CD14-positive monocyte (primary cell): ENCODE measurements at regions not wholly inside any gene's neighbourhood (a gene's known extent, or its start where the extent isn't known, plus 50 kb on each side); places are given as distances from the start of the nearest gene placed in this dataset.

Experiments
- DNase-seq, 3 donors: peaks; one replicate each; pipeline ENCODE4 v3.0.0-alpha.2; 2011 to 2022
- H2AFZ ChIP-seq: 2 replicates; pipeline ENCODE4 v1.6.0; 2012; ENCODE audit warnings: mild to moderate bottlenecking, low read depth, low read length, inconsistent platforms; ENCODE audit not compliant: insufficient read depth, poor library complexity, severe bottlenecking
- H3K27ac ChIP-seq, 2 donors: 1 replicate in 1 of 2; 2 replicates in 1 of 2; pipeline ENCODE4 v1.5.1; 2012 to 2013; ENCODE audit warnings: low read length in 2 of 2, control low read depth in 1 of 2, inconsistent platforms in 1 of 2, low read depth in 1 of 2, mild to moderate bottlenecking in 1 of 2
- H3K27me3 ChIP-seq, 2 donors: one replicate each; pipeline versions ENCODE4 v1.6.0 to v1.6.1; 2011 to 2013; ENCODE audit warnings: low read length in 2 of 2; ENCODE audit not compliant: control insufficient read depth in 2 of 2, insufficient read depth in 2 of 2
- H3K36me3 ChIP-seq, 2 donors: replicated peaks in 1 of 2; 1 replicate in 1 of 2; 2 replicates in 1 of 2; pipeline versions ENCODE4 v1.5.1 to v1.6.1; 2012 to 2013; ENCODE audit warnings: low read length in 2 of 2, control low read depth in 1 of 2, inconsistent platforms in 1 of 2, mild to moderate bottlenecking in 1 of 2; ENCODE audit not compliant: insufficient read depth in 2 of 2, control insufficient read depth in 1 of 2
- H3K4me1 ChIP-seq, 2 donors: 1 replicate in 1 of 2; 2 replicates in 1 of 2; pipeline versions ENCODE4 v1.5.1 to v1.6.1; 2012 to 2013; ENCODE audit warnings: low read length in 2 of 2, control low read depth in 1 of 2, inconsistent platforms in 1 of 2, mild to moderate bottlenecking in 1 of 2, moderate library complexity in 1 of 2; ENCODE audit not compliant: insufficient read depth in 2 of 2, control insufficient read depth in 1 of 2
- H3K4me2 ChIP-seq: replicated peaks from 2 replicates; pipeline ENCODE3; 2012; ENCODE audit warnings: low read length, moderate library complexity, mild to moderate bottlenecking; ENCODE audit not compliant: poor library complexity, severe bottlenecking; ENCODE audit errors: extremely low read depth
- H3K4me3 ChIP-seq, 3 experiments: fragments of 200-600 bp in 1 of 3; sonication (generic) in 1 of 3; replicated peaks in 1 of 3; 1 replicate in 2 of 3; 2 replicates in 1 of 3; pipeline ENCODE4 v1.5.1; 2011 to 2013; ENCODE audit warnings: low read length in 3 of 3, mild to moderate bottlenecking in 3 of 3, control low read depth in 2 of 3, low read depth in 2 of 3, inconsistent platforms in 1 of 3, moderate library complexity in 1 of 3
- H3K79me2 ChIP-seq: 2 replicates; pipeline ENCODE4 v1.6.0; 2012; ENCODE audit warnings: mild to moderate bottlenecking, control low read depth, inconsistent platforms, low read length, moderate library complexity; ENCODE audit not compliant: insufficient read depth
- H3K9ac ChIP-seq: 2 replicates; pipeline ENCODE4 v1.6.0; 2017; ENCODE audit warnings: low read length, mild to moderate bottlenecking; ENCODE audit not compliant: insufficient read depth, poor library complexity, severe bottlenecking
- H3K9me3 ChIP-seq, 2 donors: replicated peaks in 1 of 2; 1 replicate in 1 of 2; 2 replicates in 1 of 2; pipeline versions ENCODE4 v1.5.1 to v1.6.1; 2012 to 2013; ENCODE audit warnings: low read length in 2 of 2, control low read depth in 1 of 2; ENCODE audit not compliant: control insufficient read depth in 1 of 2, insufficient read depth in 1 of 2
- H4K20me1 ChIP-seq: 2 replicates; pipeline ENCODE4 v1.6.0; 2012; ENCODE audit warnings: mild to moderate bottlenecking, low read length, control low read depth, moderate library complexity; ENCODE audit not compliant: insufficient read depth
- H3K27ac Mint-ChIP-seq, 7 donors: one replicate each; pipeline ENCODE4 v1.8.0; 2020; ENCODE audit warnings: mild to moderate bottlenecking in 7 of 7, mixed read lengths in 7 of 7, moderate library complexity in 6 of 7, inconsistent platforms in 2 of 7
- H3K27me3 Mint-ChIP-seq, 3 donors: one replicate each; pipeline ENCODE4 v1.8.0; 2021 to 2022; ENCODE audit warnings: low read depth in 3 of 3, mild to moderate bottlenecking in 3 of 3, mixed read lengths in 3 of 3, moderate library complexity in 3 of 3, inconsistent platforms in 1 of 3
- H3K36me3 Mint-ChIP-seq, 2 donors: one replicate each; pipeline ENCODE4 v1.8.0; 2020; ENCODE audit warnings: mixed read lengths in 2 of 2, inconsistent platforms in 1 of 2, mild to moderate bottlenecking in 1 of 2
- H3K4me1 Mint-ChIP-seq: one replicate; pipeline ENCODE4 v1.8.0; 2020; ENCODE audit warnings: mild to moderate bottlenecking, mixed read lengths
- H3K4me3 Mint-ChIP-seq, 2 donors: one replicate each; pipeline ENCODE4 v1.8.0; 2020; ENCODE audit warnings: mild to moderate bottlenecking in 2 of 2, mixed read lengths in 2 of 2, moderate library complexity in 1 of 2
- H3K9me3 Mint-ChIP-seq, 7 donors: one replicate each; pipeline ENCODE4 v1.8.0; 2020 to 2022; ENCODE audit warnings: mixed read lengths in 7 of 7, mild to moderate bottlenecking in 6 of 7, moderate library complexity in 6 of 7, inconsistent platforms in 2 of 7
- CTCF ChIP-seq: fragments of 200-600 bp; IDR thresholded peaks from one replicate; pipeline ENCODE4 v1.8.0; 2022; ENCODE audit warnings: antibody characterized with exemption, mild to moderate bottlenecking
- WGBS: methylation state at CpG from one replicate; pipeline ENCODE4 v1.1.5; 2013; ENCODE audit warnings: missing lambda C conversion rate; ENCODE audit not compliant: insufficient coverage; 5-methylcytosine and 5-hydroxymethylcytosine counted together
- intact Hi-C, 2 donors: fragments of 100-400 bp; cut with micrococcal nuclease; formaldehyde crosslinking; loops; one replicate each; pipeline versions ENCODE4 v1.15.0 to v1.15.1; 2023

GRCh38 chr6:150536835-150537234 is 62.9 kb upstream of the PLEKHG1 start:
- no peaks in the 10 kb centered on the region for H3K27me3 ChIP-seq

GRCh38 chr6:150537491-150537890 is 62.2 kb upstream of the PLEKHG1 start:
- intact Hi-C loops: no loop called here
- no peaks in the 10 kb centered on the region for H3K9me3 ChIP-seq
- no peak overlapping the region for H3K4me2 ChIP-seq
- no peaks in the 10 kb centered on the region for H3K4me1 ChIP-seq
- H3K4me3 ChIP-seq: no peak overlapping the region
- H2AFZ ChIP-seq: no peak overlapping the region
- no peaks in the 10 kb centered on the region for H3K79me2 ChIP-seq
- WGBS: 87% methylated on average over 2 of the region's 4 CpGs
- H3K9ac ChIP-seq: no peak overlapping the region
- H3K27ac ChIP-seq: no peak overlapping the region
- no peaks in the 10 kb centered on the region for H3K36me3 ChIP-seq
- peaks cover 2 to 4% (median 3%) of the 10 kb centered on the region in 3 donors for H3K27me3 Mint-ChIP-seq
- no peak overlapping the region for H3K27ac Mint-ChIP-seq
- no peaks in the 10 kb centered on the region for H4K20me1 ChIP-seq
- no peaks in the 10 kb centered on the region for H3K4me1 Mint-ChIP-seq
- H3K36me3 Mint-ChIP-seq: no peaks in the 10 kb centered on the region
- TF ChIP-seq CTCF: no peak
- no peaks in the 10 kb centered on the region for H3K27me3 ChIP-seq
- H3K9me3 Mint-ChIP-seq: peaks cover 0 to 10% (median 3%) of the 10 kb centered on the region in 7 donors
- no peak for DNase-seq
- no peak overlapping the region for H3K4me3 Mint-ChIP-seq

More at GRCh38 chr6:150536835-150537234, 62.9 kb upstream of the PLEKHG1 start:
- 86% methylated on average over 1 of the region's 4 CpGs for WGBS
- no peak for TF ChIP-seq CTCF
- Histone ChIP-seq H3K27ac (no peak overlapping the region), H4K20me1 (no peaks in the 10 kb centered on the region), H3K4me2 (no peak overlapping the region), H2AFZ (no peak overlapping the region), H3K4me1 (no peaks in the 10 kb centered on the region), H3K9me3 (no peaks in the 10 kb centered on the region), H3K36me3 (no peaks in the 10 kb centered on the region), H3K79me2 (no peaks in the 10 kb centered on the region), H3K9ac (no peak overlapping the region), H3K4me3 (no peak overlapping the region)
- Mint-ChIP-seq H3K27me3 (peaks cover 2 to 4% (median 3%) of the 10 kb centered on the region in 3 donors), H3K27ac (no peak overlapping the region), H3K9me3 (peaks cover 0 to 10% (median 3%) of the 10 kb centered on the region in 7 donors), H3K4me3 (no peak overlapping the region), H3K36me3 (no peaks in the 10 kb centered on the region), H3K4me1 (no peaks in the 10 kb centered on the region)
- intact Hi-C loops: no loop called here
- no peak for DNase-seq
